COR-L47 (cell line): ENCODE measurements at regions not wholly inside any gene's neighbourhood (a gene's known extent, or its start where the extent isn't known, plus 50 kb on each side); places are given as distances from the start of the nearest gene placed in this dataset.
"Not testable (repeated sequence)": the region's sequence is repeated elsewhere in the genome, so short reads cannot be mapped to it uniquely, and the experiment has no call there.

Experiments used
- DNase-seq: peaks from one replicate; lab custom pipeline; 2025; lab: John Stamatoyannopoulos, UW

GRCh38 chr1:60664086-60664625, 418.2 kb upstream of the NFIA start:
- no peak for DNase-seq

- no peak for DNase-seq
Measured at GRCh38 chr1:60662486-60663044, 419.8 kb upstream of the NFIA start.

GRCh38 chr1:60657926-60658325, 424.4 kb upstream of the NFIA start:
- no peak for DNase-seq

GRCh38 chr1:60655679-60656355, 426.5 kb upstream of the NFIA start:
- DNase-seq: no peak

- DNase-seq: not testable (repeated sequence)
Measured at GRCh38 chr1:60640033-60640551, 442.3 kb upstream of the NFIA start.

- DNase-seq: no peak
Measured at GRCh38 chr1:60639287-60639686, 443.1 kb upstream of the NFIA start.

- DNase-seq: no peak
Measured at GRCh38 chr1:60637651-60638050, 444.7 kb upstream of the NFIA start.

- DNase-seq: no peak
Measured at GRCh38 chr1:60636946-60637345, 445.4 kb upstream of the NFIA start.

DNA sequence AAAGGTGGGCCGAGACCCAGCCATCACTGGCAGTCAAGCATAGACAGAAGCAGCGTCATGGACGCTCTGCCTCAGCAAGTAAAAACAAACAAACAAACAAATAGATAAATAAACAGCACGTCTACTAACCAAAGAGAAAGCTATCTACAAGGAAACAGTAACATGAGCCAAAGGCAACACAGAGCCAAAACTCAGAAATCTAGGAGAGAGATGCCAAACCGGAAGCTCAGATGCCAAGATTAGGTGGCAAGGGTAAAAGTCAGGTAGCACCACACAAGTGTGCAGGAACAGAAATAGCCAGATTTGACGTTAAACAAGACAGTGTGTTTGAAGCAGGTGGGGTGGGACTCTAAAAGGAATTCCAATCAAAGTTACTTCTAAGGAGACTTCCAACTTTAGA, 448.3 kb upstream of the NFIA start:
- DNase-seq: no peak

- no peak for DNase-seq
Measured at GRCh38 chr1:60622486-60622885, 459.9 kb upstream of the NFIA start.

- DNase-seq: peak; percentile 99
Measured at GRCh38 chr1:60621368-60621851, 461.0 kb upstream of the NFIA start.

DNA sequence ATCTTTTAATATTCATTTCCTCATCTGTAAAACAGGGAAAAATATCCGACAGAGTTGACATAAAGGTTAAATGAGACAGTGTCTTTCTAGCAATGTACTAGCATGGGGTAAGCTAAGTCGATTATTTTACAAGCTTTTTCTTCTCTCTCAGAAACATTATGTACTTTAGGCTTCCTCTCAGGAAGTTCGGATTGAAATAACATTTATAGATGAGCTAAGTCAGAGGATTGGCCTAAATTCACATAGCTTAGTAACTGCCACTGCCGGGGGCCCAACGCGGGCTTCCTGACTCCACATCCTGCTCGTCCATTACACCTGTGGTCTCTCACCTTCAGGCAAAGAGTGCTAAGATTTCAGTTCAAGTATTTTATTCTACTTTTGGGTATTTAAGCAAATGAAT, 462.3 kb upstream of the NFIA start:
- no peak for DNase-seq

DNA sequence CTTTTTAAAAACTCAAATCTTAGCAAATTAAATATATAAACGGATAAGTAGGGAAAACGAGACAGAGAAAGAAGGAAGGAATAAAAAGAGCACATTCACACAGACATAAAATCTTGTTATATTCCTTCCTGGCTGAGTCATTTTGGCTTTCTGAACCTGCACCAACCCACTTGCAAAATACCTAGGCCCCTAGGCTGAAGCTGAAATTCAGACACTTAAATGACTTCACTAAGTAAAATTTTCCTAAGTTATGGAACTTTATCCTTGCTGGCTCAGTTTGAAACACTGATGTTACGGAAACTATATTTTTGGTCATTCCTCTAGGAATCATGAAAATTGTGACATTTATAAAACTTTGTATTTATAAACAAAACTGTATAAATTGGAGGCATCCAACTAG, 462.8 kb upstream of the NFIA start:
- no peak for DNase-seq

DNA sequence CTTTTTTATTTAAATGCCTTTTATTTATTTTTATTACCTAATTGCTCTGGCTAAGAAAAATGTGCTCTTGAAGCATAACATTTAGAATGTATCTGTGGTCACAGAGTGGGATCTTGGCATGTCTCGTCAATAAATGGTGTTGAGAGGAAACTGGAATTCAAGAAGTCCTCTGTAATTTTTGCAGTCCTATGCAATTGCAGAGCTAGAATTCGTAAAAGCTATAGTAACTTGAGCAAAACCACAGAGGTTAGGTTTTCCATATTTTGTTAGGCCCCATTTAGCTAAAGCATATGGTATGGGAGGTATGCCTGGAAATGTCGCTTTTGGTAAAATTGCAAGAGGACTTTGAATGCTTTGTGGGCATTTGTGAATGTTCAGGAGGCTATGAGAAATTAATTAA, 466.7 kb upstream of the NFIA start:
- no peak for DNase-seq

GRCh38 chr1:60612790-60613189, 469.6 kb upstream of the NFIA start:
- DNase-seq: no peak

DNA sequence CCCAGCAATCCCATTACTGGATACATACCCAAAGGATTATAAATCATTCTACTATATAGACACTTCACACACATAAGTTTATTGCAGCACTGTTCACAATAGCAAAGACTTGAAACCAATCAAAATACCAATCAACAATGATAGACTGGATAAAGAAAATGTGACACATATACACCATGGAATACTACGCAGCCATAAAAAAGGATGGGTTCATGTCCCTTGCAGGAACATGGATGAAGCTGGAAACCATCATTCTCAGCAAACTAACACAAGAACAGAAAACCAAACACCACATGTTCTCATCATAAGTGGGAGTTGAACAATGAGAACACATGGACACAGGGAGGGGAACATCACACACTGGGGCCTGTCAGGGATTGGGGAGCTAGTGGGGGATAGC, 475.4 kb upstream of the NFIA start:
- DNase-seq: not testable (repeated sequence)

GRCh38 chr1:60600532-60600931, 481.8 kb upstream of the NFIA start:
- DNase-seq: no peak

DNA sequence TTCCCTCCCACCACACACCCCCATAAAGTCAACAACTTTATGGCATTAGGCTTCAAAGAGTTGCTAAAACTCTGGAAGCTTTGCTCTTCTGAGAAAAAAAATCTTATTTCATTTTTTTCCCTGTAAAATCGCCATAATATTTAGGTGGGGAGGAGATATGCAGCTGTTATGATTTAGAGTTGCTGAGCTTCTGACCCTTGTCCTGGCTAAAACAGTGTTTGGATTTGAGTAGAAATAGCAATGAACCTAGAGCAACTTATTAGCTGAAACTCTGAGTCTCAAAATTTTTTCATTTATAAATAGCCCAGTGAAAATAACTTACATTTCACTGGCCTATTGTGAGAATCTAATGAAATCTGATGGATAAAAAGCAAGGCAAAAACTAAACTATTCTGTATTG, 482.8 kb upstream of the NFIA start:
- DNase-seq: no peak

DNA sequence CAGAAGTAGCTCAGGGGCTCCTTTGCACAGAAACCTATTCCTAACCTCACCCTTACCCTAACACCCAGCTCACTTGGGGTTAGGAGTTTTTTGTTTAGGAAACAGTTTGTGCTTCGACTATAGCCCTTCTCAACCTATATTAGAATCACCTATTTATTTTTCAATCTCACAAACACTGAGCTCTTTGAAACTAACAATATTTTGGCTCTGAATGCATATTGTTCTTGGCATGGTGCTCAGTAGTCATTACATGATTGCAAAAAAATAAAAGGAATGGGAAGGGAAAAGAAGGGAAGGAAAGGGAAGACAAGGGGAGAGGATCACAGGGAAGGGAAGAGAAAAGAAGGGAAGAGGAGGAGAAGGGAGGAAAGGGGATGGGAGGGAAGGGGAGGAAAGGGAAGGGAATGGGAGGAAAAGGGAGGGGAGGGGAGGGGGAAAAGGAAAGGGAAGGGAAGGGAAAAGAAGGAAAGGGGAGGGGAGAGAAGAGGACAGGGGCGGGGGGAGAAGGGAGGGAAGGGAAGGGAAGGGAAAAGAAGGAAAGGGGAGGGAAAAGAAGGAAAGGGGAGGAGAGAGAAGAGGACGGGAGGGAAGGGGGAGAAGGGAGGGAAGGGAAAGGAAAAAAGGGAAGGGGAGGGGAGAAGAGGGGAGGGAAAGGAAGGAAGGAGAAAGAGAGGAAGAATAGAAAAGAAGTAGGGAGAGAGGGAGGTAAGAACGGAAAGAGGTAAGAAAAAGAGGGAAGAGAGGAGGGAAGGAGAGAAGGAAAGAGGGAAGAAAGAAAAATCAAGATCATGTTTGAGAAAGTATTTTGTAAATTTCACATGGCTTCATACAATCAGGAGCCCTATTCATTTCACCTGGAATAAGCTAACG, 484.1 kb upstream of the NFIA start:
- no peak for DNase-seq

DNA sequence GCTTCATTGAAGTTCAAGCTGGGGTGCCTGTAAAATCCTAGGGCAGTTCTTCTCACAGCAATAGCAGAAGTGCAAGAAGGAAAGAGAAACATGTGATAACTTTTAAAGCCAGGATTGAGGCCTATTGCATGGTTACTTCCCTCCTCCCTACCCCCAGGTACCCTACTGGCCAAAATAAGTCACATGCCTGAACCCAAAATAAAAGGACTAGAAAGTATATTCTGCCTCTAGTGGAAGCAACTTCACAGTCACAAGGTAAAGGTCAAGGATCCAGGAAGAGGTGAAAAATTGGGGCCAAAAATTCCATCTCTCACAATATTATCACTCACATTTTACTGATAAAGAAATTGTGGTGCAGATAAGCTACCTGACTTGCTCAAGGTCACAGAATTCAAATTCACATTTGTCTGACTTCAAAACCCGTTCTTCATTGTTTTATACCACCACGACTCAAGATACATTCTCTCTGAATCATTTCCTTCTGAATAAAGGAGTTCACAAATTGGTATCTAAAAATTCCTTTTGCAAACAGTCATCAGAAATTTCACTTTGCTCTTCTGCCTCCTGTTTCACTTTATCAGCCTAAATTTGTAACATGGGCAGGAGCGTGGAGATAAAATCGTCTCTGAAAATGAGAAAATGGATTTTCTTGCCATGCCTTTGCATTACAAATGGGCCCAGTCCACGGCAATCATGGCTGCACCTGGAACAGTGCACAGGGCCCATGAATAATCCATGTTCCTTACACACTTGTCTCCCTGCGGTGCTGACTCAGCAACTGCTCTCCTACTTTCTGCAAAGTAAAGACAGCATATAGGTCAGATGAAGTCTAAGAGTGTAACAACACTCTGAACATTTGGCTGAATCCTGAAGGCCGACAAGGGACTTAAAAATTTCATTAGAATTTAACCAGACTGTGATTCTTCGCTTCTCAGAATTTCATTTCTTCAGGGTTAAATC, 485.3 kb upstream of the NFIA start:
- DNase-seq: no peak

GRCh38 chr1:60591583-60591982, 490.8 kb upstream of the NFIA start:
- DNase-seq: no peak
